Ishikawa (cell line): ENCODE measurements at regions not wholly inside any gene's neighbourhood (a gene's known extent, or its start where the extent isn't known, plus 50 kb on each side); places are given as distances from the start of the nearest gene placed in this dataset.

Experiments
- CEBPB ChIP-seq: IDR thresholded peaks from 2 replicates; pipeline ENCODE4 v1.6.1; 2012
- CREB1 ChIP-seq: IDR thresholded peaks from 2 replicates; pipeline ENCODE4 v1.6.1; 2012; ENCODE audit warnings: low read depth
- EGR1 ChIP-seq: IDR thresholded peaks from 2 replicates; pipeline ENCODE4 v1.6.1; 2012
- EP300 ChIP-seq: IDR thresholded peaks from 2 replicates; pipeline ENCODE4 v1.6.1; 2012; ENCODE audit warnings: borderline replicate concordance
- FOXM1 ChIP-seq: IDR thresholded peaks from 2 replicates; pipeline ENCODE4 v1.6.1; 2012; ENCODE audit warnings: low read depth, borderline replicate concordance
- NFIC ChIP-seq: IDR thresholded peaks from 2 replicates; pipeline ENCODE4 v1.6.1; 2012
- TAF1 ChIP-seq: IDR thresholded peaks from 2 replicates; pipeline ENCODE4 v1.6.1; 2012; ENCODE audit warnings: low read depth, mild to moderate bottlenecking
- TCF12 ChIP-seq: IDR thresholded peaks from 2 replicates; pipeline ENCODE4 v1.6.1; 2012; ENCODE audit warnings: low read depth
- TEAD4 ChIP-seq: IDR thresholded peaks from 2 replicates; pipeline ENCODE4 v1.6.1; 2012
- ZBTB7A ChIP-seq: IDR thresholded peaks from 2 replicates; pipeline ENCODE4 v1.6.1; 2012; ENCODE audit warnings: low read depth
- TF ChIP-seq, protein P1 (sequence below): IDR thresholded peaks from 2 replicates; pipeline ENCODE4 v1.6.1; 2012
- TF ChIP-seq, protein P2 (sequence below): IDR thresholded peaks from 2 replicates; pipeline ENCODE4 v1.6.1; 2012; ENCODE audit warnings: low read depth, mild to moderate bottlenecking

DNA sequence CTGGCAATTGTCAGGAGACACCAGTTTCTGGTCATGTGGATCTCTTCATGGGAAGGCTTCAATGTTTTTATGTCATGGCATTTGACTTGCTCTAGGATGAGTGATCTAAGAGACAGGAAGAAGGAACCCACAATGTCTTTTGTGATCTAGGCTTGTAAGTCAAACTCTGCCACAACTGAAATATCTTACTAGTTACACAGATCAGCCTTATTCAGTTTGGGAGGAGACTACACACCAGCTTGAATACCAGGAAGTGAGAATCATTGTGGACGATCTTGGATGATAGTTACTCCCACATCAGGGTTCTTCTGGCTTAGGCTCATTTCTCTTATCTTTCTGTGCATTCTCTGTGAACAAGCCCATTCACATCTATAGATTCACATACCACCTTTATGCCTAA is 236.2 kb upstream of the FBXO33 start:
- no peak for TF ChIP-seq TEAD4
- TF ChIP-seq FOXM1 = no peak
- TF ChIP-seq, protein P1, sequence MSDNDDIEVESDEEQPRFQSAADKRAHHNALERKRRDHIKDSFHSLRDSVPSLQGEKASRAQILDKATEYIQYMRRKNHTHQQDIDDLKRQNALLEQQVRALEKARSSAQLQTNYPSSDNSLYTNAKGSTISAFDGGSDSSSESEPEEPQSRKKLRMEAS = no peak
- TF ChIP-seq, protein P2, sequence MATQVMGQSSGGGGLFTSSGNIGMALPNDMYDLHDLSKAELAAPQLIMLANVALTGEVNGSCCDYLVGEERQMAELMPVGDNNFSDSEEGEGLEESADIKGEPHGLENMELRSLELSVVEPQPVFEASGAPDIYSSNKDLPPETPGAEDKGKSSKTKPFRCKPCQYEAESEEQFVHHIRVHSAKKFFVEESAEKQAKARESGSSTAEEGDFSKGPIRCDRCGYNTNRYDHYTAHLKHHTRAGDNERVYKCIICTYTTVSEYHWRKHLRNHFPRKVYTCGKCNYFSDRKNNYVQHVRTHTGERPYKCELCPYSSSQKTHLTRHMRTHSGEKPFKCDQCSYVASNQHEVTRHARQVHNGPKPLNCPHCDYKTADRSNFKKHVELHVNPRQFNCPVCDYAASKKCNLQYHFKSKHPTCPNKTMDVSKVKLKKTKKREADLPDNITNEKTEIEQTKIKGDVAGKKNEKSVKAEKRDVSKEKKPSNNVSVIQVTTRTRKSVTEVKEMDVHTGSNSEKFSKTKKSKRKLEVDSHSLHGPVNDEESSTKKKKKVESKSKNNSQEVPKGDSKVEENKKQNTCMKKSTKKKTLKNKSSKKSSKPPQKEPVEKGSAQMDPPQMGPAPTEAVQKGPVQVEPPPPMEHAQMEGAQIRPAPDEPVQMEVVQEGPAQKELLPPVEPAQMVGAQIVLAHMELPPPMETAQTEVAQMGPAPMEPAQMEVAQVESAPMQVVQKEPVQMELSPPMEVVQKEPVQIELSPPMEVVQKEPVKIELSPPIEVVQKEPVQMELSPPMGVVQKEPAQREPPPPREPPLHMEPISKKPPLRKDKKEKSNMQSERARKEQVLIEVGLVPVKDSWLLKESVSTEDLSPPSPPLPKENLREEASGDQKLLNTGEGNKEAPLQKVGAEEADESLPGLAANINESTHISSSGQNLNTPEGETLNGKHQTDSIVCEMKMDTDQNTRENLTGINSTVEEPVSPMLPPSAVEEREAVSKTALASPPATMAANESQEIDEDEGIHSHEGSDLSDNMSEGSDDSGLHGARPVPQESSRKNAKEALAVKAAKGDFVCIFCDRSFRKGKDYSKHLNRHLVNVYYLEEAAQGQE = no peak
- TF ChIP-seq EGR1 = no peak
- TF ChIP-seq ZBTB7A = no peak
- TF ChIP-seq TAF1 = no peak
- TF ChIP-seq CREB1 = no peak
- no peak for TF ChIP-seq EP300
- TF ChIP-seq TCF12 = no peak
- TF ChIP-seq CEBPB = no peak
- TF ChIP-seq NFIC = no peak
